ENCODE measurements at regions not wholly inside any gene's neighbourhood (a gene's known extent, or its start where the extent isn't known, plus 50 kb on each side); places are given as distances from the start of the nearest gene placed in this dataset.

GRCh38 chr5:103428923-103429322 is 133.7 kb downstream of the NUDT12 start:
- TF ChIP-seq CTCF (IDR thresholded peaks at IDR 0.05; ENCODE audit: insufficient read depth, low read length, poor library complexity, severe bottlenecking): no peak
- no peak for TF ChIP-seq EZH2phosphoT487 (conservative IDR thresholded peaks at IDR 0.05; ENCODE audit: low read length)

Measured in SU-DHL-6 (cell line).